Activated CD4-positive, alpha-beta T cell treated with anti-CD3 and anti-CD28 coated beads for 24 hours (primary cell): ENCODE measurements at regions not wholly inside any gene's neighbourhood (a gene's known extent, or its start where the extent isn't known, plus 50 kb on each side); places are given as distances from the start of the nearest gene placed in this dataset.

Experiments
- DNase-seq, 2 donors: peaks; one replicate each; pipeline ENCODE4 v3.0.0-alpha.2; 2020; ENCODE audit warnings: low read depth in 2 of 2

DNA sequence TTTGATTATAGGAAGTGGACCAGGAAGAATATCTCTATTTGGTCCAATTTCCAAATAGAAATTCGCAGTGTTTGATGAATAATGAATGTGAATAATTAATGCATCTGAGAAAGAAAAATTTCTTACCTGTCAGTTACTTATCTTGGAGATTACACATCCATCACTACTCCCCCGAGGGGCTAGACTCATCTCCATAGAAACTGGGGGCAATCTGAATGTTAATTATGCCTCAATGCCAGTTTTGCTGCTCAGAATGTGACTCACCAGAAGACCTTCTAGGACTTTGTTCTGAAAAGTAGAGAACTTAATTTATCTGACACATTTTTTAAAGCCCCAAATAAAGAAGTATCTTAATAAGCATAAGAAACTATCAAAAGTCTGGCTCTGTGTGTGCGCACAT, 233.4 kb upstream of the NR4A3 start:
- DNase-seq: no peak

DNA sequence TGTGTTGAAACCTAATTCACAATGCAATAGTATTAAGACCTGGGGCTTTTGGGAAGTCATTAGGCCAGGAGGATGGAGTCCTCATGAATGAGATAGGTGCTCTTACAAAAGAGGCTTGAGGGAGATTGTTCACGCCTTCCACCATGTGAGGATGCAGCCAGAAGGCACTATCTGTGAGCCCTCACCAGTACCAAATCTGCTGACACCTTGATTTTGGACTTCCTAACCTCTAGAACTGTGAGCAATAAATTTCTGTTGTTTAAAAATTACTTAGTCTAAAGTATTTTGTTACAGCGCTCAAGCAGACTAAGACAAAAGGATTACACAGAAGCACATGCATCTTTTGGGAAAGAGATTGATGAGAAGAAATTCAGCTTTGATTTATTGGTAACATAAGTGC, 232.9 kb upstream of the NR4A3 start:
- no peak for DNase-seq

GRCh38 chr9:99590410-99590809, 231.3 kb upstream of the NR4A3 start:
- DNase-seq: no peak

- no peak for DNase-seq
Observed at GRCh38 chr9:99590840-99591239, 230.8 kb upstream of the NR4A3 start.

DNA sequence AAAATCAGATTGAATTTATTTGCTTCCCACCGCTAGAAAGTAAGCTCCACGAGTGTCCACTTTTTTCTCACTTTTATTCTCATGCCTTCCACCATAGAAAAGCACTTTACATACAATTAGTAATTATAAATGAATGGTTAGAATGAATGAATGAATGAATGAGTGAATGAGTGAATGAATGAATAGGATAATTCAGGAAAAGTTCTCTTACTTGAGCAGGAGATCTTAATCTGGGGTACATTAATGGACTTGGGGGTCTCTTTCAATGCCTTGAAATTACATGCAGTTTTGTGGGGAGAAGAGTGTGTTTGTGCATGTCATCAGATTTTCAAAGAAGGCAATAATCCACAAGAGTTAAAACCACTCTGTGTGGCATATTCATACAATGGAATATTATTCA, 229.9 kb upstream of the NR4A3 start:
- DNase-seq: no peak

DNA sequence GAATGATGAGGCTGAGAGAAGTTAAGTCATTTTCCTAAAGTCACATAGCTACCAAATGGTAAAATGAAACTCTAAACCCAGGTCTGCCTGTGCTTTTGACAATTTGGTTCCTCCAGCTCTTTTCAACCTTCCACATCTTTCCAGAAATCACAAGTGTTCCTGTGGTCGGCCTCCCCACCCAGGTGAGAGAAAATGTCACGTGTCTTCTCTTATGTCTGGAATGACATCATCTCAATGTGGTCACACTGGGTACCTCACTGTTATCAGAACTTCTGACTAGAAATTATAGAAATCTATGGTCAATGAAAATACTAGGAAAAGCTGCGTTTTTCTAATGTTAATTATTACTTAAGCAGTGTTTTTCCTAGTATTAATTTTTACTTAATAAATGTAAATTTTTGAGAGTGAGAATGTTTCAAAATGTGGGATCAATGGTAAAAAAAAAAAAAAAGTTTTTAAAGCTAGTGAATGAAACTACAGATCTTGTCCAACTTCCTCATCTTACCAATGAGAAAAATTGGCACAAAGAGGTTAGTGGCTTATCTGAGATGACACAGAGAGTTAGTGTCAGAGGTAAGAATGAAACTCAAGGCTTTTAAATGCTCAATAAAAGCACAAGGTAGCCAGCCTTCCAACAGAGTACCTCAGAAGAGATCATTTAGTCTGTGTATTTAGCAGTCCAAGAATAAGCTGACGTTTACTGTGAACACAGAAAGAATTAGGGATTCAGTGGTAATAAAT, 228.7 kb upstream of the NR4A3 start:
- no peak for DNase-seq

DNA sequence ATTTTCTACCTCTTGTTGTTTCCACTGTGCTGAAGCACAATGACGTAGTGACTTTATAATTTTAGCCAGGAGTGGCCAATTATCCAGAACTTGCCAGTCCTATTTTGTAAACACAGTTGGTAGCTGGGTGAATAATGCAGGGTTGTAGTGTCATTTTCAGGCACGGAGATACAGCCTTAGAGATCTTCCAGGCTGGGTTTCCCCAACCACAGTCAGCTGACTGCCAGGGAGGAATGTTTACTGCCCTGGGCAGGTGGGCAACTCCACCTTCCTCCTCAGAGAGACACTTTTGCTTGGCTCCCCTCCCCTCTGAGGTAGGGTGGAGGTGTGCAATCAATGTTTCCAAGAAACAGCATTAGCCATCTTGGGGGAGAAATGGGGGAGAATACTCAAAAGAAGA, 228.1 kb upstream of the NR4A3 start:
- DNase-seq: no peak

- DNase-seq: no peak
Observed at GRCh38 chr9:99594056-99594780, 227.5 kb upstream of the NR4A3 start.

GRCh38 chr9:99595796-99596195, 225.9 kb upstream of the NR4A3 start:
- no peak for DNase-seq

GRCh38 chr9:99601571-99602111, 220.0 kb upstream of the NR4A3 start:
- DNase-seq: no peak

DNA sequence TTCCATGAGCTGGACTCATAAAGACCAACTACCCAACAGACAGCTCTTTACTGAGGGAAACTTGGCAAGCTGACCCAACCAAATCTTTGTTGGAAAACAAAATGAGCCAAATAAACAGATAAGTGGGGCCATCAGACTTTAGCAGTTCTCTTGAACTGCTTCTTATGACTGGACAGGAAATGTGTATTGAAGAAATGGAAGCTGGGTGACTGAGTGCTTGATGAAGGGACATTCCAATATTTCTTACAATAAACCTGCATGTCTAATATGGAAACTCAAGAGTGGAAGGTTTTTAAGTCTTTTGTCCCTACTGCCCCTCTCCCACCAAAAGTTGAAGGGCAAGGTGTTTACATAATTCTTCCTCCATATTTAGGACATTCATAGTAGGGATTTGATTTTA, 218.8 kb upstream of the NR4A3 start:
- no peak for DNase-seq

- no peak for DNase-seq
Observed at GRCh38 chr9:99605016-99605743, 216.5 kb upstream of the NR4A3 start.

- no peak for DNase-seq
Observed at GRCh38 chr9:99606296-99606695, 215.4 kb upstream of the NR4A3 start.

DNA sequence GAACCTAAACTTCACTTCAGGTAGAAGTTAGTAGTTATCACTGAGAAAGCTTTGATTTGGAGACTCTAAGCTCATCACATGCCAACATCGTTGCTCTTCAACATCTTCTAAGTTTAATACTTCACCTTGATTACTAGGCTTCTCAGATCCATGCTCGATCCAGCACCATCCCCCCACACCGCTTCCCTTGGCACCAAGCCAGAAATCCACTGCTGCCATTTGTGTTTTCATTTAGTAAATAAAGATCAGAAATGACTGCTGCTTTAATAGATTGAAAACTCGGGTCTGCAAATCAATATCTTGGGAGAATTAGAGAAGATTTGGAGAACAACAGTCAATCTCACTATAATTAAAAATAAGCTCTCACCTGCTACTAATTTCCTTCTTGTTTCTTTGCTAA, 214.7 kb upstream of the NR4A3 start:
- DNase-seq: no peak

- no peak for DNase-seq
Observed at GRCh38 chr9:99607842-99608448, 213.7 kb upstream of the NR4A3 start.

DNA sequence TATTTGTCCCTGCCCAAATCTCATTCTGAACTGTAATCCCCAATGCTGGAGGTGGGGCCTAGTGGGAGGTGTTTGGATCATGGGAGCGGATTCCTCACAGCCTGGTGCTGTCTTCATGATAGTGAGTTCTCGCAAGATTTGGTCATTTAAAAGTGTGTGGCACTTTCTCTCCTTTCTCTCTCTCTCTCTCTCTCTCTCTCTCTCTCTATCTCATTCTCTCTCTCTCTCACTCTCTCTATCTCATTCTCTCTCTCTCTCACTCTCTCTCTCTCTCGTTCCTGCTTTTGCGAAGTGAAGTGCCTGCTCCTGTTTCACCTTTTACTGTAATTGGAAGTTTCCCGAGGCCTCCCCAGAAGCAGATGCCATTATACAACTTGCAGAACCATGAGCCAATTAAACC, 207.3 kb upstream of the NR4A3 start:
- no peak for DNase-seq

- DNase-seq: no peak
Observed at GRCh38 chr9:99621040-99621439, 200.6 kb upstream of the NR4A3 start.

- DNase-seq: no peak
Observed at GRCh38 chr9:99622679-99623078, 199.0 kb upstream of the NR4A3 start.

- DNase-seq: no peak
Observed at GRCh38 chr9:99623780-99624364, 197.8 kb upstream of the NR4A3 start.

DNA sequence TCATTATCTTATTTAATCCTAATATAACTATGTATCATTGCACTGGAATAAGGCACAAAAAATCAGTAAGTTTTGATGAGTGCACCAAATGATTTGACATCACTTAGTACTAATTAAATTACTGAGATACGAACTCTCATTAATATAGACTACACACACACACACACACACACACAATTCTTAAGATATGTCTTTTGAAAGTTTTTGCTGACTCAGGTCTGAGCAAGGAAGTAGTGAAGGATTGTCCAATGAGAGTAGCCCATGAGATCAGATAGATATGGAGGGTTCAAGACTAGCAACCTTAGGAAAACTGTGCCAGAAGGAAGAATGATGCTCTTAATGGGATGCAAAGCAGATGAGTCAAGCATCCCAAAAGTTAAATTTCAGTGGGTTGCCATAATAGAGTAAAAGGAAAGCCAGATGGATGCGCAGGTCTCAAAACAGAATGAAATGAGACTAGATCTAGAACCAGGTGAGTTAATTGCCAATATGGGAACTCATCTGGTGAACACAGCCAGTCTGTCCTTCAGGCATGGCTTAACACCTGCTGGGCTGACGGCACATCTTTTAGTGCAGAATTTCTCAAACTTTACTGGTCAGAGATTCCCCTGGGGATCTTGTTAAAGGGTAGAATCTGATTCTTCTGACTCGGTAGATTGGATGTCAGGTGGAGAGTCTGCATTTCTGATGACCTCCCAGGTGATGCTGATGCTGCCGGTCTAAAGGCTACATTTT, 197.0 kb upstream of the NR4A3 start:
- no peak for DNase-seq

DNA sequence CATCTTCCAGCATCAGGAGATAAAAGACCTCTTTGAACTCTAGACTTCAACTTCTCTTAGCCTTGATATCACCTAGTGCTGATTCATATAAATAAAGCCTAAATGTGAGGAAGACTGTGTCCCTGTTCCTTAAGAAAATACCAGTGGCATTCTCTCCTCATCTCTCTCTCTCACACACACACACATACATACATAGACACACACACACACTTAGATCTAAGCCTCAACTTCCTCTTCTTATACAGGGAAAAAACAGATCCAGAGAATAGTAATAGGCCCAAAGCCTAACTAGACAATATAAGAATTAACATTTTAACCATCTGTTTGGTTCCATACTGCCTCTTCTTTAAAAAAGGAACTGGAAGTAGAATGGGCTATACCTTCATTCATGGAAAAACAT, 195.3 kb upstream of the NR4A3 start:
- no peak for DNase-seq
